ENCODE measurements at regions not wholly inside any gene's neighbourhood (a gene's known extent, or its start where the extent isn't known, plus 50 kb on each side); places are given as distances from the start of the nearest gene placed in this dataset.

DNA sequence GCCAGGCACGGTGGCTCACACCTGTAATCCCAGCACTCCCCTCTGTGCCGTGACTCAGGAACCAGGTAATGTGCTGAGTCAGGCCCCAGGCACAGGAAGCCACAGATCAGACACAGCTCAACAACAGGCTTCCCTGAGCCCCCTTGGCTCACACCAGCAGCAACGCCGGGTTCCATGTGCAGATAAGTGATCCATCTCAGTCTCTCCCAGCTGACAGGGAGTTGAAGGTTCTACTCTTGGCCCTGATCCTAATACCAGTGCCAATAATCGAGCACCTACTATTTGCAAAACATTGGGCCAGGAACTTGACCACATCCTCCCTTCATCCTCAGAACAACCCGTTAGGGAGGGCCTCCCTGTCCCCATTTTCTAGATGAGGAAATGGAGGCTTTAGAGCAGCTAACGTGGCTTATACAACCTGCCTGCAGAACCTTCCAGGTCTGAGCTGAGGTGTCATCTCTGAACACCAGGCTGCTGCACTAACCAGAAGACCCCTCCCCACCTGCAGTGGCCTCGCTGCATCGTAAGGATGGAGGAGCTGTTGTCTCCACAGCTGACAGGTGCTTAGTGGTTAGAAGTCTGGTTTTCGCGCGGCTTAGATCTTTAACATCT is 64.8 kb upstream of the AMZ2 start:
- no peak for DNase-seq (ENCODE audit: low read depth)

DNA sequence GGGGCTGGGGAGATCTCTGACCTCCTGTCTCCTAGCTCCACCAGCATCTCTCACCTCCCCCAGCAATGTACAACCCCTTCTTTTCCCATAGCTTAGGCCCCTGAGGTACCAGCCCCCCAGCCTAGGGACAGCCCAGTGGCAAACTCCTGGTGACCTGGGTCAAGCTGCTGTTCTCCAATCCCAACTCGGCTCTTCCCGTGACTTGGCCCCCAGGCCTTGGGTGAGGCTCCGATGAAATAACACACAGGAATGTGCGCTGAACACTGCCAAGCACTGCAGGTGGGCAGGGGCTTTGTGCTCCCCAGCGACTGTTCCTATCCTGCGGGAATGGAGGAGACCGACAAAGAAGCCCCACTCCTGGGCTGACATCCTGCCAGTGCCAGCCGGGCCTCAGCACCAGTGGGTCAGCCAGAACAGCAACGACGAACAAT is 63.7 kb upstream of the AMZ2 start:
- DNase-seq (ENCODE audit: low read depth), result peak; percentile 13

DNA sequence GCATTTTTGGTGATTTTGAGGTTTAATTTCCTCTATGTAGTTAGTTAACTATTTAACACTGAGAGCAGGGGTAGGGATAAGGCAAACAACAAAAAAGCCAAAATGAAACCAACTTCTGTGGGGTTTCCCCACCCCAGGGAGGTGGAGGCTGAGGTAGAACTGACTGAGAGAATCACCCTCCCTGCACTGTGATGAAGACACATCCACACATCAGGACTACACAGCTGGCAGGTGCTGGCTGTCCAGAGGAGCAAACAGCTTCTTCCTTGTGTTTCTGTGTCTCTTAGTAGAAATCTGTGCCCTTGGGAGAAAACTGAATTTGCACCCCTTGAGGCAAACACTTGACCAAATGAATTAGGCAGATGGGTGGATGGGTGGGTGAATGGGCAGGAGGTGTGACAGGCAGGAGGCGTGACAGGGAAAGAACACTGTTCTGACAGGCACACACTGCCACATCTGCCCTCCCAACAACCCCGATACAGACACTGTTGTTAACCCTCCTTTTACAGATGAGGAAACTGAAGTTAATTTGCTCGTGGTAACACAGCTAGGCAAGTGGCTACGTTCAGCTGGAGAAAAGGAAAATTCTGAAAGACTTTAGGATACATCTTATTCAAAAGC is 62.9 kb upstream of the AMZ2 start:
- no peak for DNase-seq (ENCODE audit: low read depth)

DNA sequence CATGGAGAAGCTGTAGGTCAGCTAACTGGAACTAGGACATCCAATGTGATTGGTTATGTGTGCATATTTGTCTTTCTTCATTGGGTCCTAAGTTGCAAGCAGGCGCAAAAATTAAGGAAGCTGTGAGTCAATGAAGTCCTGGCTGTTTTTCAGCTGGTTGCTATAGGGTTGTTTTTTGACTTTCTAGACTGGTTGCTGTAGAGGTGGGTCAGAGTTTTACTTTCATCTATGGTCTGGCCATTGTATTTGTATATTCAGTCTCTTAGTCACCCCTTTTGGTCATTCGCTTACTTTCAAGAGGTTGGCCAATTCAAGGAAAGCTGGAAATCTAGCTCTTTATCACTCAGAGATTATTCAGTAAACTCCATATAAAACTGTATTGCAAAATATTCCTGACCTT is 62.0 kb upstream of the AMZ2 start:
- DNase-seq (ENCODE audit: low read depth), result peak; percentile 15

DNA sequence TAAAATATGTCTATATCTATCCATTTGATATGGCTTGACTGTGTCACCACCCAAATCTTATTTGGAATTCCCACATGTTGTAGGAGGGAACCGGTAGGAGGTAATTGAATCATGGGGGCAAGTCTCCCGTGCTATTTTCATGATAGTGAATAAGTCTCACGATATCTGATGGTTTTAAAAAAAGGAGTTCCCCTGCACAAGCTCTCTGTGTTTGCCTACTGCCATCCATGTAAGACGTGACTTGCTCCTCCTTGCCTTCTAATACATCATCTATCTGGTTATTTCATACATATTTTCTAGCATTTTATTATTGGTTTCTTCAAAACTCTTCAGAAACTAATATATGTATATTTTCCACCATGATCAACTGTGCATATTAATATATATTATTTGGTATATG is 57.3 kb upstream of the AMZ2 start:
- no peak for DNase-seq (ENCODE audit: low read depth)

DNA sequence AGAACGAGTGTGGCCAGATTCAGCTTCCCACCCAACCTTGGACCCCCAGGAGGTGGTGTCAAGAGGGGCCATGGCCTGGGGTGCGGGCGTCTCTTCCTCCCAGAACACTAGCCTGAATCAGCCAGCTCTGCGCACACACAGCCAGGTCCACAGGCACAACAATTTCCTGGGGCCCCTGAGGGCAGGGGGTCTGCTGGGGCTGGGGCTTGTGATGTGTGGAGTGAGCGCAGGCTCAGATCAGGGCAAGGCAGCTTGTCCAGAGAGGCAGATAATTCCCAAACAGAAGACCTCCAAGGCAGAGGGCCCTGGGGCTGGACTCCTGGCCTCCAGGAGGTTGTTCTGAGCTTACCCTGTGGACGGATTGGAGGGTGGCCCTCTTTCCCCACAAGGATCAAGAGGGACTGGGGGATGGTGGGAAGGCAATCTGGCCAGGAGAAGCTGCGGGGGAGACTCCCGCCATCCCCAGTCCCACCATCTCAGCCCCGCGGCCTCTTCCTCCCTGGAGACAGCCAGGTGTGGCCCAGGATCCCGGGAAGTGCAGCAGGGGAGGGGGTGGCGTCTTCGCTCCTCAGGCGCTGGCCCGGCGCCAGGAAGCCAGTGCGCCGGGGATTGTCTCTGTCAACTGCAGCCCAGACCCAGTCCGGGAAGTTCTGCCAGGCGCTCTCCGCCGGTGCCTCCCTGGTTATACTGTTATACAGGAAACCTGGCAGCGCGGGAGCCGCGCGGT is 52.0 kb upstream of the AMZ2 start:
- DNase-seq (ENCODE audit: low read depth), result no peak

DNA sequence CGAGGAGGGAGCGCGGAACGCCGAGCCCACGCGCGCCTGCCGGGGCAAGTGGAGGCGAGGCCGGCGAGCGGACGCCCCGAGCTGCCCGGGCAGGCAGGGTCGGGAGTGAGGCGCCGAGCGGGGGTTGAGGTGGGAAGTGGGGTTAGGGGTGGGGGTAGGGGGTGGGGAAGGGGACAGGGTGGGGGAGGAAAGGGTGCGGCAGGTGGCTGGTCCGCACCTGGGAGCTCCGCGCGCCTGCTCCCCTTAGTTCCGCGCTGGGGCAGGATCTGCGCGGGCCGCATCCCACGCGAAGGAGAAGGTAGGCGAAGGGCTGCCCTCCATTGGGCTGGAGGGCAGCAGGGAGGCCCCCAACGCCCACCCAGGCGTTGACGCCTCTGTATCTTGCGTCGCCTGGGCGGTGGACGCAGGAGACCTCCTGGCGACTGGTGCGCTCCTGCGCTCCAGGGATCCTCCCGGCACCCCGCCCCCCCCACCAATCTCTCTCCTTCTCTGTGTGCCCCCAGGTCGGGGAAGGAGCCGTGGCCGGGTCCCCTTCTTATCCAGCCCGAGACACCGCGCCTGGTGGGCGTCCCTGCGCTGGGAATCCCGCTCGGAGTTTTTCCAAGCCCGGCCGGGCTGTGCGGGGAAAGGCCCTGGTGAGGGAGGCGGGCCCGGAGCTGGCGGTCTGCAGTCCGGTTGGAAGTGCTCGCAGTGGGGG is 51.3 kb upstream of the AMZ2 start:
- no peak for DNase-seq (ENCODE audit: low read depth)

DNA sequence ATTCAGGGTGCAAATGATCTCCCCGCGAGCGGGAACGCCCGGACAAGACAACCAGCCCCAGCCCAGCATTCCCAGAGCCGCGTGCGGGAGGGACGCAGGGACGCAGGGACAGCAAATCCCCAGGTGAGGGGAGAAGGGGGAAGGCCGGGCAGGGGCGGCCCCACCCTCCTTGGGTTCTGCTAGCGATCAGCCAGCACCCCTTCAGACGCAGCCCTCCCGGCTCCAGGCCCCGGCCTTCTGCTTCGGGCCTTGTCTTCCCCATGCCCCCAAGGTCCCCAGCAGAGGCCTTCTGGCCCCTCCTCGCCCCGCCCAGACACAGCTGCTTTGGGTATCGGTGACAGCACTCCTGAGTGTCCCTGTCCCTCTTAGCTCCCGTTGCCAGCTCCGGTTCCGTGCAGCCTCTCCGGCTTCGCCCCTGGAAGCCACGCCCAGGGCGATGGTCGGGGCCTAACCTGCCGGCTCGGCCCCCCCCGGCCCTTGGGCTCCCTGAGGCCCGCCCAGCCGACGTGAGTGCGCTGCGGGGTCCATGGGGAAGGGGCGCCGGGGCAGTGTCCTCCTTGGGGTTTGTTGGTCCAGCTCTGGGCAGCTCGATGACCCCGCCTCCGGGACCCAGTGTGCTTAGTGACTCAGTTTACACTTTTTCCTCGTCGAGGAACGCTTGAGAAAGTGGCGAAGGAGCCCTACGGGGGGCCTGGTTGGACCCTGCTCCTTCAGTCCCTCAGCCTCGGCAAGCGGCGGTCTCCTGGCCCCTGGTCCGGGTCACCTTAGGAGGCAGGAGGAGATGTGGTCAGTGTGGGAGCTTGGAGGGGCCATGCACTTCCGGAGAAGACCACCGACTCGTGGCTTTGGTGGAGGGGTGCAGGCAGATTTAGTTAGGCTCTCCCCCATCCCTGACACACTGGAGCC is 50.5 kb upstream of the AMZ2 start:
- DNase-seq (ENCODE audit: low read depth), result no peak

DNA sequence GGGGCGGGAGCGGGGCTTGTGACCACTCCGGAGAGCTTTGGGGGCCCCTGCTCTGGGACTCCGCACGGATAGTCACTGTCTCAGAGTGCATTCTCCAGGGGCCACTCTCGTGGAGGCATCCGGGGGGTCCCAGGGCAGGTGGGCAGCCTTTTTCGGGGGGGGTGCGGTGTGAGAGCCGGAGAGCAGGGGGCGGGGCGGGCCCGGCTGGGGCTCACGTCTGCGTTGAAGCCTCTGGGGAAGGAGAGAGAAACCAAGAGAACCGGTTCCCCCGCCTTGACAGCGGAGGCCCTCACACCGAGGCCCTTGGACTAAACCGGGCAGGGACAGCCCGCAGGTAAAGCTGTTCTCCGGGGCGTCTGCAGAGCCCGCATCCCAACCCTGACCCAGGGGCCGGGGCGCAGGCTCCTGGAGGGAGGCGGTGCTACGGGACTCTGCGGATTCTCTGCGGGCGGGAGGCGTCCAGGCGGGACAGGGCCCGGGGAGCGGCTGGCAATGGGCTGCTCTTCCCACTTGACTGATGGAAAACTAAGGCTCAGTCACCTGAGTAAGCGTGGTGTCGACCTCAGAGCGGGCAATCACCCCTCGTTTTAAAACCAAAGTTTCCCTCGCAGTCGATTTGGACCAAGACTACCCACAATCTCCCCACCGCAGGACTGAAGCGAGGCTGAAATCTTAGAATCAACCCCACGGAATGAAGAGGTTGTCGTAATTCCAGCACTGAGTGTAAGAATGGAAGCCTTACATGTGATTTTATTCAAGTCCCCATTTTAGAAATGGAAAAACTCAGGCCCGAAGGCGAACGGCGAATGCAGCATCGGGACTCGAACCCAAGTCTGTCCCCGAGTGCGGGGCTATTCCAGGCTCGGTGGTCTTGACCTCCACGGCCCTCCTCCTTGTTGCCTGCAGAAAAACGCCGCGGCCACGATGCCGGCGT is 49.6 kb upstream of the AMZ2 start:
- no peak for DNase-seq (ENCODE audit: low read depth)
